ENCODE measurements at regions not wholly inside any gene's neighbourhood (a gene's known extent, or its start where the extent isn't known, plus 50 kb on each side); places are given as distances from the start of the nearest gene placed in this dataset.

DNA sequence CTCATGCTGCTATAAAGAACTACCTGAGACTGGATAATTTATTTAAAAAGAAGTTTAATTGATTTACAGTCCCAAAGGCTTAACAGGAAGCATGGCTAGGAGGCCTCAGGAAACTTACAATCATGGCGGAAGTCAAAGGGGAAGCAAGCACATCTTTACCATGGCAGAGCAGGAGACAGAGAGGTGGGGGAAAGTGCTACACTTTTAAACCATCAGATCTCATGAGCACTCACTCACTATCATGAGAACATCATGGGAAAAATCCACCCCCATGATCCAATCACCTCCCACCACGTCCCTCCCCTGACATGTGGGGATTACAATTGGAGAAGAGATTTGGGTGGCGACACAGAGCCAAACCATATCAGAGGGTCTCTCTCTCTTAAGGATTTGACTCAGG, 108.6 kb upstream of the PODXL start:
- no peak overlapping the region for H3K56ac ChIP-seq (ENCODE audit: extremely low read depth, insufficient read depth, low read length)
- TF ChIP-seq RFX5 (IDR thresholded peaks at IDR 0.05; ENCODE audit: low read depth, low read length): no peak
- no peak for TF ChIP-seq CEBPB (IDR thresholded peaks at IDR 0.05; ENCODE audit: low read depth, low read length)
- no peak for TF ChIP-seq POLR2A (IDR thresholded peaks at IDR 0.05; ENCODE audit: low read depth, low read length)
- TF ChIP-seq MAFK (IDR thresholded peaks at IDR 0.05; ENCODE audit: low read depth, low read length): no peak
- TF ChIP-seq FOS (IDR thresholded peaks at IDR 0.05; ENCODE audit: low read depth, low read length): no peak
- TF ChIP-seq, protein P1, sequence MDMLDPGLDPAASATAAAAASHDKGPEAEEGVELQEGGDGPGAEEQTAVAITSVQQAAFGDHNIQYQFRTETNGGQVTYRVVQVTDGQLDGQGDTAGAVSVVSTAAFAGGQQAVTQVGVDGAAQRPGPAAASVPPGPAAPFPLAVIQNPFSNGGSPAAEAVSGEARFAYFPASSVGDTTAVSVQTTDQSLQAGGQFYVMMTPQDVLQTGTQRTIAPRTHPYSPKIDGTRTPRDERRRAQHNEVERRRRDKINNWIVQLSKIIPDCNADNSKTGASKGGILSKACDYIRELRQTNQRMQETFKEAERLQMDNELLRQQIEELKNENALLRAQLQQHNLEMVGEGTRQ (IDR thresholded peaks at IDR 0.05; ENCODE audit: low read depth, low read length): no peak
- no peak for TF ChIP-seq NFE2L2 (IDR thresholded peaks at IDR 0.05; ENCODE audit: low read depth, low read length)
- TF ChIP-seq CHD1 (IDR thresholded peaks at IDR 0.05; ENCODE audit: low read depth, low read length): no peak
- TF ChIP-seq MAZ (IDR thresholded peaks at IDR 0.05; ENCODE audit: borderline replicate concordance, low read depth, low read length): no peak
- TF ChIP-seq, protein P2, sequence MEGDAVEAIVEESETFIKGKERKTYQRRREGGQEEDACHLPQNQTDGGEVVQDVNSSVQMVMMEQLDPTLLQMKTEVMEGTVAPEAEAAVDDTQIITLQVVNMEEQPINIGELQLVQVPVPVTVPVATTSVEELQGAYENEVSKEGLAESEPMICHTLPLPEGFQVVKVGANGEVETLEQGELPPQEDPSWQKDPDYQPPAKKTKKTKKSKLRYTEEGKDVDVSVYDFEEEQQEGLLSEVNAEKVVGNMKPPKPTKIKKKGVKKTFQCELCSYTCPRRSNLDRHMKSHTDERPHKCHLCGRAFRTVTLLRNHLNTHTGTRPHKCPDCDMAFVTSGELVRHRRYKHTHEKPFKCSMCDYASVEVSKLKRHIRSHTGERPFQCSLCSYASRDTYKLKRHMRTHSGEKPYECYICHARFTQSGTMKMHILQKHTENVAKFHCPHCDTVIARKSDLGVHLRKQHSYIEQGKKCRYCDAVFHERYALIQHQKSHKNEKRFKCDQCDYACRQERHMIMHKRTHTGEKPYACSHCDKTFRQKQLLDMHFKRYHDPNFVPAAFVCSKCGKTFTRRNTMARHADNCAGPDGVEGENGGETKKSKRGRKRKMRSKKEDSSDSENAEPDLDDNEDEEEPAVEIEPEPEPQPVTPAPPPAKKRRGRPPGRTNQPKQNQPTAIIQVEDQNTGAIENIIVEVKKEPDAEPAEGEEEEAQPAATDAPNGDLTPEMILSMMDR (conservative IDR thresholded peaks at IDR 0.05; ENCODE audit: low read depth, low read length): no peak
- TF ChIP-seq BHLHE40 (IDR thresholded peaks at IDR 0.05; ENCODE audit: low read depth, low read length): no peak
- TF ChIP-seq SMC3 (IDR thresholded peaks at IDR 0.05; ENCODE audit: low read depth, low read length): no peak
- TF ChIP-seq RAD21 (IDR thresholded peaks at IDR 0.05; ENCODE audit: low read length): no peak
- TF ChIP-seq, protein P3, sequence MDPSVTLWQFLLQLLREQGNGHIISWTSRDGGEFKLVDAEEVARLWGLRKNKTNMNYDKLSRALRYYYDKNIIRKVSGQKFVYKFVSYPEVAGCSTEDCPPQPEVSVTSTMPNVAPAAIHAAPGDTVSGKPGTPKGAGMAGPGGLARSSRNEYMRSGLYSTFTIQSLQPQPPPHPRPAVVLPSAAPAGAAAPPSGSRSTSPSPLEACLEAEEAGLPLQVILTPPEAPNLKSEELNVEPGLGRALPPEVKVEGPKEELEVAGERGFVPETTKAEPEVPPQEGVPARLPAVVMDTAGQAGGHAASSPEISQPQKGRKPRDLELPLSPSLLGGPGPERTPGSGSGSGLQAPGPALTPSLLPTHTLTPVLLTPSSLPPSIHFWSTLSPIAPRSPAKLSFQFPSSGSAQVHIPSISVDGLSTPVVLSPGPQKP (IDR thresholded peaks at IDR 0.05; ENCODE audit: borderline replicate concordance, low read depth, low read length): no peak
- no peak for TF ChIP-seq MXI1 (IDR thresholded peaks at IDR 0.05; ENCODE audit: borderline replicate concordance, low read depth, low read length)
- TF ChIP-seq RCOR1 (IDR thresholded peaks at IDR 0.05; ENCODE audit: insufficient replicate concordance, low read length): no peak
- CTCF ChIA-PET: no interaction called here

More for the DNA sequence above, 108.6 kb upstream of the PODXL start:
- no peak for DNase-seq
- no peak overlapping the region for H2AFZ ChIP-seq (replicated peaks; ENCODE audit: low read length, poor library complexity)
- intact Hi-C loops (cut with micrococcal nuclease) (no loop called here), dilution Hi-C loops (cut with HindIII; ENCODE audit: low sequenced_read_pairs, unreplicated experiment) (no loop called here), in situ Hi-C loops (cut with MboI; ENCODE audit: low sequenced_read_pairs) (no loop called here)
- WGBS, 2 experiments (ENCODE audit: extremely low coverage in 2 of 2, insufficient read length in 1 of 2): no CpG with 5 or more reads among the region's 3 CpGs
- H3K23ac ChIP-seq (ENCODE audit: low read depth, low read length): no peak overlapping the region
- no TSS peak for BruUV-seq (replicated peaks)
- H2BK15ac ChIP-seq (ENCODE audit: low read depth, low read length): no peak overlapping the region
- no peak overlapping the region for H3K18ac ChIP-seq (ENCODE audit: low read depth, low read length)
- no peak overlapping the region for H3K4ac ChIP-seq (ENCODE audit: low read depth, low read length)
- H3K14ac ChIP-seq (replicated peaks; ENCODE audit: low read depth, low read length): no peak overlapping the region
- no peak overlapping the region for H4K91ac ChIP-seq (ENCODE audit: insufficient read depth, low read depth, low read length)
- no peaks in the 10 kb centered on the region for H3K4me1 ChIP-seq (ENCODE audit: control insufficient read depth, insufficient read depth, low read length)
- POLR2A ChIA-PET (ENCODE audit: unreplicated experiment): no interaction called here
- no peak overlapping the region for H3K4me2 ChIP-seq (ENCODE audit: low read depth, low read length)
- no peak overlapping the region for H3K9ac ChIP-seq (ENCODE audit: low read depth, low read length)
- H3K27me3 ChIP-seq (ENCODE audit: control insufficient read depth, insufficient read depth, low read length): peaks cover 14% of the 10 kb centered on the region
- no peaks in the 10 kb centered on the region for H4K20me1 ChIP-seq (ENCODE audit: insufficient read depth, low read length)
- H3K36me3 ChIP-seq (ENCODE audit: control insufficient read depth, insufficient read depth, low read length): no peaks in the 10 kb centered on the region
- H3K9me1 ChIP-seq (ENCODE audit: insufficient read depth, low read length): no peaks in the 10 kb centered on the region
- no peak overlapping the region for H4K5ac ChIP-seq (ENCODE audit: low read depth, low read length)
- H2BK5ac ChIP-seq (ENCODE audit: low read depth, low read length, poor library complexity, severe bottlenecking): no peak overlapping the region
- no peak overlapping the region for H3K27ac ChIP-seq (ENCODE audit: insufficient read depth, low read length)
- no peak overlapping the region for H4K8ac ChIP-seq (ENCODE audit: low read depth in 2 of 2, low read length in 2 of 2)
- no peak overlapping the region for H3K4me3 ChIP-seq (ENCODE audit: insufficient read depth, low read depth, low read length)
- no peaks in the 10 kb centered on the region for H3K9me3 ChIP-seq (ENCODE audit: control insufficient read depth, insufficient read depth, low read length)
- H2BK20ac ChIP-seq (ENCODE audit: low read depth, low read length): no peak overlapping the region
- no peak overlapping the region for H2AK5ac ChIP-seq (ENCODE audit: low read depth, low read length)
- H2AK9ac ChIP-seq (replicated peaks; ENCODE audit: low read depth, low read length, poor library complexity): no peak overlapping the region
- H2BK120ac ChIP-seq (ENCODE audit: low read depth, low read length): no peak overlapping the region
- H3K79me1 ChIP-seq (ENCODE audit: low read depth in 1 of 2, low read length in 2 of 2): no peaks in the 10 kb centered on the region
- no peak for ATAC-seq (ENCODE audit: low read depth)

Data from IMR-90 (cell line).